ENCODE measurements at regions not wholly inside any gene's neighbourhood (a gene's known extent, or its start where the extent isn't known, plus 50 kb on each side); places are given as distances from the start of the nearest gene placed in this dataset.

DNA sequence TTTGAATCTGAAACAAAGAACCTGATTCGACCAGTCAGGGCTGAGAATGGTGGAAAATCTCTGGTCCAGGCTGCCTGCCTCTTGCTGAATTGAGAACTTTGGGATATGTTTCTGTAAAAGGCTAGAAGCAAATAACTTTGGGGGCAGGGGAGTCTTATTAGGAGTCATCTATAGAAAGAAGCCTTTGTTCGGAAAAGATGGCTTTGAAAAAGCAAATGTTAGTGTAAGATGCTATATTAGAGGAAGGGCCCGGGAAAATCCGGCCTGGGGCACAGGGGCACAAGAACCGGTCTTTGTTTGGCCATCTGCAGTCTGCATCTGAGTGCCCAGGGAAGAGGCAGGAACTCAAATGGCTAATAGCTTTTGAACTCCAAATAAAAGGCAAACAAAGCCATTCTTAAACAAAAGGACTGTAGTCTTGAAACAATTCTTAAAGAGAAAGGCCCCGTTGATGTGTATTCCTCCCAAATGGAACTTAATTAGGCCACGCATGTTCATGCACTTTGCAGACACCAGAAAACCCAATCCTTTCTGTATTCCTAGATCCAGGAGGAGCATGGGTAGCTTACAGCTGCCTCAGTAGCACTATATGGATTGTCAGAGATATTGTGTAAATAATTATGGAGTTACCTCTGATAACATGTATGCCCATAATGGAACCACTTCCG lies 180.0 kb upstream of the ARL4C start:
- Histone ChIP-seq H3K9me3 (no peaks in the 10 kb centered on the region), H3K27ac (no peak overlapping the region), H3K27me3 (no peaks in the 10 kb centered on the region), H3K4me1 (peaks cover 0 to 21% (median 0%) of the 10 kb centered on the region in 12 donors), H3K4me3 (no peak overlapping the region), H3K36me3 (no peaks in the 10 kb centered on the region)
- no peak for DNase-seq
- no peak for ATAC-seq
- TF ChIP-seq, protein P1, sequence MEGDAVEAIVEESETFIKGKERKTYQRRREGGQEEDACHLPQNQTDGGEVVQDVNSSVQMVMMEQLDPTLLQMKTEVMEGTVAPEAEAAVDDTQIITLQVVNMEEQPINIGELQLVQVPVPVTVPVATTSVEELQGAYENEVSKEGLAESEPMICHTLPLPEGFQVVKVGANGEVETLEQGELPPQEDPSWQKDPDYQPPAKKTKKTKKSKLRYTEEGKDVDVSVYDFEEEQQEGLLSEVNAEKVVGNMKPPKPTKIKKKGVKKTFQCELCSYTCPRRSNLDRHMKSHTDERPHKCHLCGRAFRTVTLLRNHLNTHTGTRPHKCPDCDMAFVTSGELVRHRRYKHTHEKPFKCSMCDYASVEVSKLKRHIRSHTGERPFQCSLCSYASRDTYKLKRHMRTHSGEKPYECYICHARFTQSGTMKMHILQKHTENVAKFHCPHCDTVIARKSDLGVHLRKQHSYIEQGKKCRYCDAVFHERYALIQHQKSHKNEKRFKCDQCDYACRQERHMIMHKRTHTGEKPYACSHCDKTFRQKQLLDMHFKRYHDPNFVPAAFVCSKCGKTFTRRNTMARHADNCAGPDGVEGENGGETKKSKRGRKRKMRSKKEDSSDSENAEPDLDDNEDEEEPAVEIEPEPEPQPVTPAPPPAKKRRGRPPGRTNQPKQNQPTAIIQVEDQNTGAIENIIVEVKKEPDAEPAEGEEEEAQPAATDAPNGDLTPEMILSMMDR (IDR thresholded peaks at IDR 0.05) = no peak
- no peak for TF ChIP-seq POLR2A (IDR thresholded peaks at IDR 0.05)
- intact Hi-C loops (cut with DNase I) = no loop called here
- 85 to 89% (median 87%) methylated on average over 8 of the region's 8 CpGs for WGBS, 4 donors

DNA sequence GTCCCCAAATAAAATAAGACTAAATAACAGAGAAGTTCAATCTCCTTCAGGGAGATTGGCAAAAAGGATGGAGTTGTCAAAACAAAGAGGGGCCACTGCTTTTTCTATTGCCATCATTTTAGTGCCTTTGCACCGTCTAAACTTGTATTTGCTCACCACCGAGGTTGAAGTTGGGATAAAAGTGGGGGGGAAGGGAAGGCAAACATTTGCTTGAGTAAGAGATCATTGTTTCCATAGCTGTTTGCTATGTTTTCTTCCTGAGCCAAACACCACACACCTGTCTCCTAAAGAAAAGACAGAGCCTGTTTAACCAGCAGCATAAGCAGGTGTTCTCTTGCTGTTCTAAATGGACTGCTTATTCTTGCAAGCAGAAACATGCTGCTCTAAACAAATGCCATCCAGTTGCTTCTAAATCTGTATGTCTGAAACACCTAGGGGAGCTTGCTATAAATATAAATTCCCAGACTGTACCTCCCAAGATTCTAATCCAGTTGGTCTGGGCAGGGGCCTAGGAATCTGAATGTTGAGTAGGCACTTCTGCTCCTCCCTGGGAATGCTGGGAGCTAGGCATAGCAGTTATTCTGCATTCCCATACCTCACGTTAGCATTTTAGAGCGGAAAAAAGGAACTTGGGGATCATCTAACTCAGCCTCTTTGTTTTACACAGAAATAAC lies 179.4 kb upstream of the ARL4C start:
- H3K4me3 ChIP-seq = no peak overlapping the region
- no peak overlapping the region for H3K27ac ChIP-seq
- H3K4me1 ChIP-seq = peaks cover 0 to 21% (median 0%) of the 10 kb centered on the region in 12 donors
- DNase-seq = no peak
- no peaks in the 10 kb centered on the region for H3K9me3 ChIP-seq
- no peak for ATAC-seq
- intact Hi-C loops (cut with DNase I) = no loop called here
- TF ChIP-seq POLR2A (IDR thresholded peaks at IDR 0.05) = no peak
- TF ChIP-seq, protein P1 (IDR thresholded peaks at IDR 0.05) = no peak
- no peaks in the 10 kb centered on the region for H3K27me3 ChIP-seq
- WGBS, 4 donors = 87 to 92% (median 88%) methylated on average over 4 of the region's 4 CpGs
- H3K36me3 ChIP-seq = no peaks in the 10 kb centered on the region

DNA sequence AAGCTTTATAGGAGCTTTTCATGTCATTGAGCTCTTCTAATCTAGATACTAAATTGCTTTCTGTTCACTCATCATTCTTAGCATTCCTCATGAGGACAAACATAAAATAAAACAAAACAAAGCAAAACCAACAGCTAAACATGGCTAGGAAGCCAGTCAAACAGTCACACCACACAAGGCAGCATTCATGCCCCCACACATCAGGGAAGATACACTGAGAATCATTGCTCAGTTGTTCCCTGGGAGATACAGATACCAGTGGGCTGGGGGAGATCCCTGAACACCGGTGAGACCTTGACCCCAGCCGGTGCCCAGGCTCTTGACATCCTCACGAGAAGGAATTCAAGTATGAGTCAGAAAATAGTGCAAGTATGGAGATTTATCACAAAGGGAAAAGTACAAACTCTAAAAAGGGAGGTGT lies 177.9 kb upstream of the ARL4C start:
- no peak overlapping the region for H3K27ac ChIP-seq
- no peaks in the 10 kb centered on the region for H3K36me3 ChIP-seq
- ATAC-seq (no peak), DNase-seq (no peak)
- H3K4me3 ChIP-seq = no peak overlapping the region
- TF ChIP-seq POLR2A (IDR thresholded peaks at IDR 0.05) = no peak
- TF ChIP-seq, protein P1 (IDR thresholded peaks at IDR 0.05) = no peak
- H3K27me3 ChIP-seq = no peaks in the 10 kb centered on the region
- intact Hi-C loops (cut with DNase I) = no loop called here
- H3K4me1 ChIP-seq = peaks cover 0 to 13% (median under 1%) of the 10 kb centered on the region in 12 donors
- WGBS, 4 donors = 57 to 64% (median 62%) methylated on average over 3 of the region's 3 CpGs
- no peaks in the 10 kb centered on the region for H3K9me3 ChIP-seq

DNA sequence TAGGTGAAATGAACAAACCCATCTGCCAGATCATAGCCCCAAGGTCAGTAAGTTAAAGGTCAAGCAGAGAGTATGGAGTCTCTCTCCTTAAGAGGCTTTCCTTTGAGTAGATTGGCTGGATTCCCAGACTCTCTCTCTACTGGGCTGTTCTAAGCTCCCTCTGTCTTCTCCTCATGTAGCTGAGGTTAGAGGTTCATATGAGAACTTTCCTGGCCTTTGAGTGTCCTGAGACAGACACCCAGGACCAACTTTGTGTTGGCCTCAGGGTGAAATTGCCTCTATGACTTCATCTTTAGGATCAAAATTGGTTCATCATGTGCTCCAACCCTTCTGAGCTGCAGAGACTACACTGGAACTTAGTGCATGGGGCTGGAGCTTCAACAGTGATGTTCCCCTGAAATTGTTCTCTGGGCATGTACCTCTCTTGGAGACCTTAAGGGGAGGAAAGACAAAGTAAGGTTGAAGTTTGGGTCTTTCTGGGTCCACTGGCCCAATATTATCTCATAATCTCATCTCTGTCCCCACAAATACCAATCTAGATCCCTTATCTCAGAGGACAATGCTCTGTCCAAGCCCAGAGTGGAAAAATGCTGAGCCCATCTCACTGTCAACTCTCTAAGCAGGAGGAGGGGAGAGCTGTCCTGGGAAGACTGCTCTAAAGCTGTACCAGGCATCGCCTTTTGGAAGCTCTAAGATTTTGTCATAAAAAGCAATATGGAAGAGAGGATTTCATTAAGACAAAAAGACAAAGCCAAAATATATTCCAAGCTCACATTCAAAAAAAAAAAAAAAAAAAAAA lies 177.3 kb upstream of the ARL4C start:
- intact Hi-C loops (cut with DNase I) = no loop called here
- 96 to 100% (median 97%) methylated on average over 1 of the region's 1 CpG for WGBS, 4 donors

More for the DNA sequence above, 177.3 kb upstream of the ARL4C start:
- H3K4me3 ChIP-seq = no peak overlapping the region
- TF ChIP-seq POLR2A (IDR thresholded peaks at IDR 0.05) = no peak
- TF ChIP-seq, protein P1 (IDR thresholded peaks at IDR 0.05) = no peak
- no peaks in the 10 kb centered on the region for H3K9me3 ChIP-seq
- no peak overlapping the region for H3K27ac ChIP-seq
- H3K36me3 ChIP-seq = no peaks in the 10 kb centered on the region
- H3K27me3 ChIP-seq = no peaks in the 10 kb centered on the region
- no peak for DNase-seq
- no peak for ATAC-seq
- H3K4me1 ChIP-seq = peaks cover 0 to 8% (median 4%) of the 10 kb centered on the region in 12 donors

Measured in heart left ventricle (tissue), 16 donors.